Dermis microvascular lymphatic vessel endothelial cell (primary cell): ENCODE measurements at regions not wholly inside any gene's neighbourhood (a gene's known extent, or its start where the extent isn't known, plus 50 kb on each side); places are given as distances from the start of the nearest gene placed in this dataset.

Experiments used
- DNase-seq, 2 donors: peaks; one replicate each; pipeline versions ENCODE4 v3.0.0 to v3.0.0-alpha.2; 2010; ENCODE audit warnings: low read depth in 2 of 2

- no peak for DNase-seq
Observed at GRCh38 chr3:94258851-94259250, 196.0 kb downstream of the NSUN3 start.

GRCh38 chr3:94259291-94259690, 196.4 kb downstream of the NSUN3 start:
- DNase-seq, result no peak

DNA sequence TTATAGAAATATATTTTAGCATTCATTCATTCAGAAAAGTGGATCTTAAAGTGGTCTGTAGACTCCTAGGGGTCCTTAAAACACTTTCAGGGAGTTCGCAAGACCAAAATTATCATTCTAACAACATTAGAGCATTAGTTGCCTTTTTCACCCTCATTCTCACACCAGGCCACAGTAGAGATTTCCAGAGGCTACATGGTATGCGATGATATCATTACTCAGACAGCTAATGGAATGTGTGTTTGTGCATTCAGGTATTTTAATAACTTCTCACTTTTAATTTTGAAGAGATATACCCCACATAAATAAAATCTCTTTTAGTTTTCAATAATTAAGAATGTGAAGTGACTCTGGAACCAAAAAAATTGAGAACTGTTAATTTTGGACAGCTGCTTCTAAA, 206.9 kb downstream of the NSUN3 start:
- no peak for DNase-seq

GRCh38 chr3:94272016-94272415, 209.2 kb downstream of the NSUN3 start:
- DNase-seq, result no peak

DNA sequence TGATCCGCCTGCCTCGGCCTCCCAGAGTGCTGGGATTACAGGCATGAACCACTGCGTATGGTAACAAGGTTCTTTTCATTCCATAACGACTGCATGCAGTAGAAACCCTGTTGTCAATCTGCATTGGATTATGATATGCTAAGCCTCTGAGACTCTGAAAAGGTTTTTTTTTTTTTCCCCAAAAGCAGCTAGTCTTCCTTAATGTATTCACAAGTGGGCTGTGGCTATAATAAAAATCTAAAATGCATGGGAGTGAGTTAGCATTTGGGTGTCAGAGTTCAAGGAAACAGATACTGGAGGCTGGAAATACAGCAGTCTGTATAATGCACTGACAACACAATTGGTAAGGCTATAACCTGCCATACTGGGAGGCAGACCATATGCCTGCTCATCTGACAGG, 218.1 kb downstream of the NSUN3 start:
- no peak for DNase-seq

DNA sequence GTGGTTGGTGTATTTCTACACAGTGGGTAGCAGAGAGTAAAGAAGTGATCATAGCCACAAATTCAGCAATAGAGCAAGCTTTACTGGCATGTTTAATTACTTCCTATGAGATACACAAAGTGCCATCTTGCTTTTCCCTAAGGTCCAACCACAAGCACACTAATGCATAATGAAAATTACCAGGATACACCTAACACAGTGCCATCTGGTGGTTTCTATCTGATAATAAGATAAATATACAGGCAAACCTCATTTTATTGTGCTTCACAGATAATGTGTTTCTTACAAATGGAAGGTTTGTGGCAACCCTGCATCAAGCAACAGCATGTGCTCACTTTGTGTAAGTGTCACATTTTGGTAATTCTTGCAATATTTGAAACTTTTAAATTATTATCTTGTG, 223.0 kb downstream of the NSUN3 start:
- DNase-seq, result peak in 1 of 2 donors; percentile 1

DNA sequence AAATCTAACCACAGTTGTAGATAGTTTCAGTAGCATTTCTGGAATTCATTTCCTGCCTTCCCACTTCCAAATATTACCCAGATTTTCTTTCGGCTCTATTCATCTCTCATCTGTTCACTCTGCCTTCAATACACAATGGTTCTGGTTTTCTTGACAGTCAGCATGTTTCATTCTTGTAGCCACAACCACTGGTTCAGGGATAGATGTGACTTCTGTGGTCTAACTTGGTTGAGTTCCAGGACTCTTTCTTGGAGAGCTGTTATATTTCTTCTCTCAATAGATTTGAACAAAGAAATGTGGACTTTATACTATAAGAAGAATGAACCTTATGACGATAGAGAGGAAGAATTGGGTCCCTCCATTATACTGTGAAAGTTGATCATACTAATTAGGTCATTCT, 228.8 kb downstream of the NSUN3 start:
- no peak for DNase-seq

- DNase-seq, result no peak
Observed at GRCh38 chr3:94292151-94292550, 229.3 kb downstream of the NSUN3 start.

DNA sequence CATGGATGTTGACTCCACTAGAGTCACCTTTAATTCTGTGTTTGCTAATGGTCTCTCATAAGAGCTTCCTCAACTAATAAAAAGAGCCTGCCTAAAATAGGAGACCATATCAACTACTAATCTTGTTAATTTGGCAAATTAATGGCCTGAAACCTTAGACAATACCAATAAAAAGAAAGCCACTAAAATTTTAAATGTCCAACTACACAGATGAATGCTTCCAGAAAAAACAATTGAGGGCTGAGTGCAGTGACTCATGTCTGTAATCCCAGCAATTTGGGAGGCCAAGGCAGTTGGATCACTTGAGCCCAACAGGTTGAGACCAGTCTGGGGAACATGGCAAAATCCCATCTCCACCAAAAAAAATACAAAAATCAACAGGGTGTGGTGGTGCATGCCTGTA, 230.9 kb downstream of the NSUN3 start:
- DNase-seq, result no peak

- DNase-seq, result no peak
Observed at GRCh38 chr3:94294806-94295205, 231.9 kb downstream of the NSUN3 start.

DNA sequence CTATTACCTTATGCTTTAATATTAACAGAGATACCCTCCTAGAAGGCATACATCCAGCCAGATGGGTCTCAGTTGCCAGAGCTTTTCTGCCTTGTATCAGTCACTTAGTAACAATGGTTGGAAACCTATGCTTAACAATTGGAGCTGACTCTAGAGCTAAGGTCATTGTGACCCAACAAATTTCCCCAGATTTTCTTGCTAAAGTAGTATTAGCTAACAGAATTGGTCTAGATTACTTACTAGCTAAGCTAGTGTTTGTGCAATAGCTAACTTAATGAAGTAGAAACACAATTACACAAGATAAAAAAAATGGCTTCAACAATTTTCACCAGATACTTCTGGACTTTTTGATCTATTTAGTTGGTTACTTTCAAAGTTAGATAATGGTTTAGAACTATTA, 236.9 kb downstream of the NSUN3 start:
- DNase-seq, result no peak

DNA sequence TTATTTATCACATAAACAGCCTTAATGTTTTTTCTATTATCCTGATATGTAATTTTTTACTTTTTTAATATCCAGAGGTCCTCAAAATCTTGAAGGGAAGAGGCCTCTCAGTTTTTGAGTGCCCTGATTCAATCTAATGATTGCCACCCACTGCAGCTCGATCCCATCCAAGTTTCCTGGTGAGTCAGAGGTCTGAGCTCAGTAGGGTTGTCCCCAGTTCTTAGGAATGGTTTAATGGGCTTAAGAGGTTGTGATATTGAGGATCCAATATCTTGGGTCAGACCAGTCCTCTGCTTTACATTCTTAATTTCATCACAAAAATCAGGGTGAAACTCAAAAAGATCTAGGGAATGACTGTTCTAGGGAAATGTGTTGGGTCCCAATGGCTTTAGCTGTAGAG, 238.5 kb downstream of the NSUN3 start:
- DNase-seq, result no peak

GRCh38 chr3:94303266-94303665, 240.4 kb downstream of the NSUN3 start:
- no peak for DNase-seq

DNA sequence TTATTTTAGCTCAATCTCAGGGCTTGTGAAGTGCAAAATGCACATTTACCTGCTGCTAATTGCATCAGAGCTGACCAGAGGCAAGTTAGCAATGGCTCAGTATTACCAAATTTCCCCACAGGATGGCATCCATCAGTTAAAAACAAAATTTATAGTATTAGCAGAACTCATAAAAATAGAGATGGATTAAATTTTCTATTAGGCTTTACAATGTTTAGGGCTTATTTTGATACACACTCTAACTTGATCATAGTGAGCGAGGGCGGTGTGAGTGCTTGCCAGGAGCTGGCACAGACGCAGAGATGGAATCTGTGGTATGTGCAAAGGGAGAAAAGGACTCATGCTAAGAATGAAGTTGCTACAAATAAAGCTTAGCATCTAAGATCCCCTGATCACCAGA, 241.0 kb downstream of the NSUN3 start:
- DNase-seq, result no peak

DNA sequence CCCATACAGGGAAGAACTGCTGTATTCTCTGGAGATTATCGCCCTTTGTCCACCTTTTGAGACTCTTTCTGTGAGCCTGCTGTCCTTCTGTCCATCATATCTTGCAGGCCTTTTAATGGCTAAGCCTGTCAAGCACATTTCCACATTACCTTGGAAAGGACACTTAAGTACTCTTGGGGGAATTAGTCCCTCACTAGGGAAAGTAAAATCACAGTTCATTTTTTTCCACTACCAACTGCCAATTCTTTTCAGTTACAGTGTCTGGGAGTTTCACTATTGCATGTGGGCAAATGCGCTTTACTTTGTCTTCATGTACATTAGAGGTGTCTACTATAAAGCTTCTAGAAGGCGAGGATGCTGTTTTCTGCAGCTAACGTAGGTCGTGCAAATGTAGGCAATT, 242.1 kb downstream of the NSUN3 start:
- no peak for DNase-seq

DNA sequence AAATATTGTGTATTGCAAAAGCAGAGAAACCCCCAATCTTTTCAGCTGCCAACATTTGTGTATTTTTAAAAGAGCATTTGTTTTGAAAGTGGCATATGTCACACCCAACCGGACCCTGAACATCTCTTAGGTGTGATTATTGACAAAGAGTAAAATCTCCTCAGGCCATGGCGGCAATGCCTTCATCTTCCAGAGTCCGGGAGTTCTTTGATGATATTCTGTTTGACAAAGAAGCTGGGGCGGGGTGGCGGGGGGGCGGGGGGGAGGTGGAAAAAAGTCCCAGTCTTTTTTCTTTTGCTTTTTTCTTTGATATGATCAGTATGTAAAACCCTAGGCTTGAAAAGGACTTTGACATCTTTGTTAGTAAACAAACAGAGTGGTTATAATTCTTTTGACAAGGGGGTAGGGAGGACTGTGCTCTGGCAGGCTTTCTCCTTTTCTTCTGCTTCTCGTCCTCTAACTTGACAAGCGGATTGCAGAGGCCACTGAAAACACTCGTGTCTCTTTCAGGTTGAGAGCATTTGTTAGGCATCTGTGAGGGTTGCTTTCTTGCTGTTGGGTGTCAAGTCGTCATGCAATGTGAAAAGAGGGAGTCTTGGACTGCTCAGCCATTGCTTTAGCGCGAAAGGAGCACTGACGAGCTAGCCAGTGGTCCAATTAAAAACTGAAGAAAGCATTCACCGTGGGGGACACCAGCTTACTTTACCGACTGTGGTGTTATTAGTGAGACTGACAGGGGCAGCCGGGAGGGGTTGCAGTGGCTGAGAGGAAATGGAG, 243.2 kb downstream of the NSUN3 start:
- no peak for DNase-seq

DNA sequence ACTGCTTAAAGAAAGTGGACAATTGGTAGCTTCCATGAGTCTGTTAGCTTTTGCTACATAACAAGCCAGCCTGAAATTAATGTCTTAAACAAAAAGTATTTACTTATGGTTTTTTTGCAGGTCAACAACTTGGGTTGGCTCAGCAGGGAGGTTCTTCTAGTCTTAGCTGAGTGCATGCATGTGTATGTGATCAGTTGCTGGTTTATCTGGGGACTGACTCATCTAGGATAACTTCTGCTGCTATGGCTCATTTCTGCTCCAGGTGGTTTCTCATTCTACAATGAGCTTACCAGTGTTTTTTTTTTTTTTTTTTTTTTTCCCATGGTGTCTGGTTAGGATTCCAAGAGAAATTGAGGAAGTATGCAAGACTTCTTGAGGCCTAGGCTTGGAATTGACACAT, 244.7 kb downstream of the NSUN3 start:
- no peak for DNase-seq

GRCh38 chr3:94308767-94309166, 245.9 kb downstream of the NSUN3 start:
- DNase-seq, result no peak

- DNase-seq, result no peak
Observed at GRCh38 chr3:94310341-94311135, 247.7 kb downstream of the NSUN3 start.

DNA sequence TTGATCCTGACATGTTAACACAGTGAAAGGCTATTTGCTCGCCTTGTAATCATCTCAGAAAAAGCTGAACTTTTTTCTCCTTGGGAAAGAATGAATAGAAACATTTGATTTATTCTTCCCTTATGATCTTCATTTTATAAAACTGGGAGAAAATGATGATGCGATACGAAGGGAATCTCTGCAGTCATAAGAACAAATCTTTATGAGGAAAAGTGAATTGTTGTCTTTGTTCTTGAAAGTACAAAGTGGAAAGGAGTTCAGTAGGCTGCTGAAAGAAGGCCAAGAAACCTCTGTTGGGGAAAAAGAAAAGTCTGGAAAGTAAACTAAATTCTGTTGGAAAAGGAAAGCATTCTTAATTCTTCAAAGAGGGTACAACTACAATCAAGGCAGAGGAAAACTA, 248.8 kb downstream of the NSUN3 start:
- no peak for DNase-seq

DNA sequence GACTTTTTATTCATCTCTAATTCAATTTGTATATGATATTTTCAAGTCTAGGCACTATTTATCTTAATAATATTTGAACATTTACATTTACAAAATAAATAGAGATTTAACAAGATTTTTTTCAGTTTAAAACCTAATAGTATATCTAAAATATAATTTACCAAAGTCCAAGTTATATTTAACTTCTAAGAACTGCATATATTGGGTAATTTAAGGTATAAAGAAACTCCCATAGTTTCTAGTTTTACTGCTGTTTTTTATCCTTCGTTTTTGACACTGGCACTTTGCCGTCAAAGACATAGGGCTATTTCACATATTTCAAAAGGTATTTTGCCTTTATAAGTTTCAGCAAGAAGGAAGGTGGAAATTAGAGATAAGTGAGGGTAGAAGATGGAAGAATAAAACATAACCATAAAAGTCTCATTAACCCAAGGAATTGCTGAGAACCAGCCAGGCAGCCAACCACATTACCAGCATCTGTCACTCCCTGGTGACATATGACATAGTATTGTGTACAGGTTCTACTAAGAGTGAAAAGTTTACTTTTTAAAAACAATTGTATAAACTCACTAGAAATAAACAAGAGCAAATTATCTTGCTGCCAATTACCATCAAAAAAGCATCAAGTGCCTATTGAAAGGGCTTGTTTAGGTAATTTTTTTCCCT, 251.5 kb downstream of the NSUN3 start:
- no peak for DNase-seq

DNA sequence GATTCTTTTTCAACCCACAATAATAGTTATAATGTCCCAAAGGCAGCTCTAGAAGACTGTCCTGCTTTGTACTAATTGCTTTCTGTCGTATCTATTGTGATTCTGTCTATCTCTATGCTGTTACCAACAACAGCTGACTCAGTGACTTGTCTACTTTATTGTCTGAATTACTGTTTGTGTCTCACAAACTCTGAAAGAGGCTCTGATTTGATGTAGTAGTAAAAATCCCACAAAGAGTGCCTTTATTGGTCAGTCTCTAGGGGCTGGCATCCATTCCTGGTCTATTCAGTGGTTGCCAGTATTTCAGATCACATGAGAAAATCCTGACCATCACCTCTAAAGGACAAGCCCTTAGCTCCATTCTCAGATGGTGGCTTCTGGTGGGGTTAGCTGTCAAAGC, 254.2 kb downstream of the NSUN3 start:
- no peak for DNase-seq

DNA sequence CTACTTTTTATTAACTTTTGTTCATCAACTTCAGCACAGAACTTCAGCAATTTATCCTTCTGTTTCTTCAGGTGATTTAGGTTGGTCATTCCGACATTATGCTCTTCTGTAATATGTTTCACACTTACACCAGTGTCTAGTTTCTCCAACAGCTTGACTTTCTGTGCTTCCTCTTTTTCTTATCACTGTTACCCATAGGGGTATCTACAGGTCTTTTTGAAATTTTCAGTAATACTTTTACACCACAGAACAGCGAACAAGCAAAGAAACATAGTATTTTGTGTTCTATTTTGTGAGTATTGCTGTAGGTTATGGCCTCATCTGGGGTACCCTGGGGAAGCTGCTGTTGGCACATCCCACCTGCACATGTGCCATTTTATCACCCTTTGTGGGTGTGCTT, 260.7 kb downstream of the NSUN3 start:
- no peak for DNase-seq
